SK-N-SH (cell line): ENCODE measurements at regions not wholly inside any gene's neighbourhood (a gene's known extent, or its start where the extent isn't known, plus 50 kb on each side); places are given as distances from the start of the nearest gene placed in this dataset.

ENCODE experiments used
- CTCF ChIA-PET: fragments of 300-600, 350-600 bp; formaldehyde crosslinking; extraction: SDS; loops from one replicate; lab custom pipeline; 2021; lab: Yijun Ruan, JAX
- POLR2A ChIA-PET: fragments of 350-600 bp; sonication (Branson Sonifier 250); formaldehyde crosslinking; extraction: SDS; loops from one replicate; lab custom pipeline; 2020; ENCODE audit warnings: antibody characterized with exemption, inconsistent platforms; lab: Yijun Ruan, JAX
- DNase-seq: peaks from one replicate; pipeline ENCODE4 v3.0.0; 2012
- H2AFZ ChIP-seq: fragments of 200-600 bp; sonication (generic); 2 replicates; pipeline ENCODE4 v1.8.1; 2016; ENCODE audit warnings: antibody characterized with exemption, mild to moderate bottlenecking, low read depth
- H3F3A ChIP-seq: fragments of 200-600 bp; sonication (generic); replicated peaks from 2 replicates; pipeline ENCODE3; 2016; ENCODE audit warnings: antibody characterized with exemption, mild to moderate bottlenecking; ENCODE audit not compliant: insufficient read depth
- H3K27ac ChIP-seq, 2 experiments: fragments of 200-500 bp in 1 of 2; fragments of 200-600 bp in 1 of 2; sonication (Bioruptor generic) in 1 of 2; sonication (generic), shearing (Covaris generic) in 1 of 2; 2 replicates each; pipeline versions ENCODE4 v1.5.1 to v1.6.1; 2014 to 2016; ENCODE audit warnings: low read depth in 2 of 2, inconsistent platforms in 1 of 2, low read length in 1 of 2, mild to moderate bottlenecking in 1 of 2, mixed read lengths in 1 of 2
- H3K27me3 ChIP-seq: fragments of 200-600 bp; sonication (generic), shearing (Covaris generic); 2 replicates; pipeline ENCODE4 v1.6.1; 2016; ENCODE audit warnings: mixed run types; ENCODE audit not compliant: insufficient read depth
- H3K36me3 ChIP-seq, 2 experiments: fragments of 200-500 bp in 1 of 2; fragments of 200-600 bp in 1 of 2; sonication (Bioruptor generic) in 1 of 2; sonication (generic) in 1 of 2; replicated peaks in 1 of 2; 2 replicates each; pipeline versions ENCODE3 to v1.5.1; 2014 to 2016; ENCODE audit warnings: low read length in 1 of 2, mild to moderate bottlenecking in 1 of 2; ENCODE audit not compliant: insufficient read depth in 2 of 2, control insufficient read depth in 1 of 2
- H3K4me1 ChIP-seq, 2 experiments: fragments of 200-500 bp in 1 of 2; fragments of 200-600 bp in 1 of 2; sonication (Bioruptor generic) in 1 of 2; sonication (generic), shearing (Covaris generic) in 1 of 2; 2 replicates each; pipeline versions ENCODE4 v1.5.1 to v1.6.1; 2014 to 2016; ENCODE audit warnings: low read depth in 1 of 2, low read length in 1 of 2, mixed run types in 1 of 2; ENCODE audit not compliant: insufficient read depth in 2 of 2, control insufficient read depth in 1 of 2
- H3K4me2 ChIP-seq: fragments of 200-600 bp; sonication (generic), shearing (Covaris generic); 2 replicates; pipeline ENCODE4 v1.6.1; 2017; ENCODE audit warnings: mixed run types
- H3K4me3 ChIP-seq, 2 experiments: fragments of 200-500 bp in 1 of 2; fragments of 200-600 bp in 1 of 2; sonication (Bioruptor generic) in 1 of 2; sonication (generic), shearing (Covaris generic) in 1 of 2; 2 replicates each; pipeline versions ENCODE4 v1.5.1 to v1.8.1; 2014 to 2016; ENCODE audit warnings: low read depth in 2 of 2, inconsistent platforms in 1 of 2, low read length in 1 of 2, mild to moderate bottlenecking in 1 of 2, mixed read lengths in 1 of 2, moderate library complexity in 1 of 2
- H3K79me2 ChIP-seq: fragments of 200-600 bp; sonication (generic); 2 replicates; pipeline ENCODE4 v1.8.1; 2017; ENCODE audit warnings: mild to moderate bottlenecking; ENCODE audit not compliant: insufficient read depth
- H3K9ac ChIP-seq: fragments of 200-600 bp; sonication (generic); 2 replicates; pipeline ENCODE4 v1.6.1; 2017; ENCODE audit warnings: mixed run types
- H3K9me2 ChIP-seq: fragments of 200-600 bp; sonication (generic); 2 replicates; pipeline ENCODE4 v1.6.1; 2017; ENCODE audit warnings: mixed run types
- H3K9me3 ChIP-seq: fragments of 200-600 bp; sonication (generic); 2 replicates; pipeline ENCODE4 v1.6.1; 2017; ENCODE audit warnings: mixed run types, mild to moderate bottlenecking, moderate library complexity
- H4K20me1 ChIP-seq: fragments of 200-600 bp; sonication (generic); 2 replicates; pipeline ENCODE4 v1.6.1; 2017; ENCODE audit warnings: mild to moderate bottlenecking, mixed run types; ENCODE audit not compliant: insufficient read depth
- CTCF ChIP-seq: fragments of 200-600 bp; sonication (generic); IDR thresholded peaks from 2 replicates; pipeline ENCODE4 v1.6.1; 2017; ENCODE audit warnings: antibody characterized with exemption, mild to moderate bottlenecking, moderate library complexity
- EZH2phosphoT487 ChIP-seq: fragments of 200-600 bp; sonication (generic); IDR thresholded peaks from 2 replicates; pipeline ENCODE4 v1.6.1; 2017; ENCODE audit warnings: low read depth, mixed run types, mild to moderate bottlenecking, antibody characterized with exemption, moderate library complexity, borderline replicate concordance
- PBX3 ChIP-seq: IDR thresholded peaks from 2 replicates; pipeline ENCODE4; 2012
- RAD21 ChIP-seq: IDR thresholded peaks from 2 replicates; pipeline ENCODE4 v1.6.1; 2012; ENCODE audit warnings: mild to moderate bottlenecking, low read length
- SMC3 ChIP-seq: IDR thresholded peaks from 2 replicates; pipeline ENCODE4 v1.6.1; 2012; ENCODE audit warnings: low read depth, low read length, improper control_type of control experiment
- TEAD4 ChIP-seq: IDR thresholded peaks from 2 replicates; pipeline ENCODE4 v1.4.0; 2012; ENCODE audit warnings: mild to moderate bottlenecking, borderline replicate concordance; ENCODE audit not compliant: insufficient read depth
- WGBS: methylation state at CpG from one replicate; pipeline ENCODE4 v1.1.6; 2017; ENCODE audit warnings: low lambda C conversion rate; 5-methylcytosine and 5-hydroxymethylcytosine counted together
- TF ChIP-seq, protein P1 (sequence below): IDR thresholded peaks from 2 replicates; pipeline ENCODE4 v1.4.0; 2012; ENCODE audit warnings: low read depth, borderline replicate concordance

- CTCF ChIA-PET = interaction anchor here (1.6 kb wide), 1 partner anchor 16 kb away, joined by 3 read pairs; no protein-coding TSS in a partner anchor
- no peaks in the 10 kb centered on the region for H4K20me1 ChIP-seq
- H3F3A ChIP-seq = no peaks in the 10 kb centered on the region
- no peaks in the 10 kb centered on the region for H3K9me2 ChIP-seq
- H3K4me3 ChIP-seq = no peak overlapping the region
- no peak for DNase-seq
- TF ChIP-seq, protein P1, sequence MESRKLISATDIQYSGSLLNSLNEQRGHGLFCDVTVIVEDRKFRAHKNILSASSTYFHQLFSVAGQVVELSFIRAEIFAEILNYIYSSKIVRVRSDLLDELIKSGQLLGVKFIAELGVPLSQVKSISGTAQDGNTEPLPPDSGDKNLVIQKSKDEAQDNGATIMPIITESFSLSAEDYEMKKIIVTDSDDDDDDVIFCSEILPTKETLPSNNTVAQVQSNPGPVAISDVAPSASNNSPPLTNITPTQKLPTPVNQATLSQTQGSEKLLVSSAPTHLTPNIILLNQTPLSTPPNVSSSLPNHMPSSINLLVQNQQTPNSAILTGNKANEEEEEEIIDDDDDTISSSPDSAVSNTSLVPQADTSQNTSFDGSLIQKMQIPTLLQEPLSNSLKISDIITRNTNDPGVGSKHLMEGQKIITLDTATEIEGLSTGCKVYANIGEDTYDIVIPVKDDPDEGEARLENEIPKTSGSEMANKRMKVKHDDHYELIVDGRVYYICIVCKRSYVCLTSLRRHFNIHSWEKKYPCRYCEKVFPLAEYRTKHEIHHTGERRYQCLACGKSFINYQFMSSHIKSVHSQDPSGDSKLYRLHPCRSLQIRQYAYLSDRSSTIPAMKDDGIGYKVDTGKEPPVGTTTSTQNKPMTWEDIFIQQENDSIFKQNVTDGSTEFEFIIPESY = no peak
- no peak for TF ChIP-seq EZH2phosphoT487
- no peaks in the 10 kb centered on the region for H3K36me3 ChIP-seq
- H2AFZ ChIP-seq = no peak overlapping the region
- no peak overlapping the region for H3K9ac ChIP-seq
- no peaks in the 10 kb centered on the region for H3K79me2 ChIP-seq
- no peaks in the 10 kb centered on the region for H3K4me1 ChIP-seq
- POLR2A ChIA-PET = no interaction called here
- no peaks in the 10 kb centered on the region for H3K9me3 ChIP-seq
- no peak overlapping the region for H3K27ac ChIP-seq
- H3K27me3 ChIP-seq = no peaks in the 10 kb centered on the region
- H3K4me2 ChIP-seq = no peak overlapping the region
- WGBS = 7% methylated on average over 2 of the region's 2 CpGs
Measured at GRCh38 chr10:106360870-106361269, 803.6 kb downstream of the SORCS1 start.

GRCh38 chr10:106355450-106355849 is 809.1 kb downstream of the SORCS1 start:
- H3K9ac ChIP-seq = no peak overlapping the region
- no peaks in the 10 kb centered on the region for H3K79me2 ChIP-seq
- ChIA-PET POLR2A (no interaction called here), CTCF (interaction anchor here (0.7 to 2.5 kb wide), 14 partner anchors 8 to 1292 kb away, joined by 3 to 17 read pairs (median 4); no protein-coding TSS in a partner anchor)
- H3K9me3 ChIP-seq = no peaks in the 10 kb centered on the region
- no peak overlapping the region for H3K27ac ChIP-seq
- H3K4me2 ChIP-seq = no peak overlapping the region
- no peak overlapping the region for H3K4me3 ChIP-seq
- no peaks in the 10 kb centered on the region for H3K4me1 ChIP-seq
- H4K20me1 ChIP-seq = no peaks in the 10 kb centered on the region
- peak; percentile 23; the same call in 1 of the 2 replicates for TF ChIP-seq CTCF
- TF ChIP-seq TEAD4 = no peak
- peak; percentile 38; the same call in 1 of the 2 replicates for TF ChIP-seq RAD21
- no peak for TF ChIP-seq PBX3
- TF ChIP-seq SMC3 = no peak
- 13% methylated on average over 2 of the region's 2 CpGs for WGBS
- H3F3A ChIP-seq = no peaks in the 10 kb centered on the region
- H3K9me2 ChIP-seq = no peaks in the 10 kb centered on the region
- no peaks in the 10 kb centered on the region for H3K27me3 ChIP-seq
- H3K36me3 ChIP-seq = no peaks in the 10 kb centered on the region
- DNase-seq = peak; percentile 8
- no peak overlapping the region for H2AFZ ChIP-seq
